Stimulated activated CD4-positive, alpha-beta T cell treated with anti-CD3 and anti-CD28 coated beads, Interleukin-12 subunit alpha, Interleukin-12 subunit beta, amount 100 ng/mL, for 48 hours (primary cell): ENCODE measurements at regions not wholly inside any gene's neighbourhood (a gene's known extent, or its start where the extent isn't known, plus 50 kb on each side); places are given as distances from the start of the nearest gene placed in this dataset.

Source experiments
- DNase-seq, 3 donors: peaks; one replicate each; pipeline ENCODE4 v3.0.0-alpha.2; 2020; ENCODE audit warnings: low read depth in 2 of 3, low spot score in 1 of 3

- DNase-seq: no peak
Observed at GRCh38 chrX:45711231-45711630, 510.6 kb upstream of the DIPK2B start.

GRCh38 chrX:45710081-45710801 lies 509.6 kb upstream of the DIPK2B start:
- peak; percentile 39 to 61 (median 50) for DNase-seq

- DNase-seq: no peak
Observed at GRCh38 chrX:45709381-45709780, 508.7 kb upstream of the DIPK2B start.

- no peak for DNase-seq
Observed at GRCh38 chrX:45699158-45699557, 498.5 kb upstream of the DIPK2B start.

DNA sequence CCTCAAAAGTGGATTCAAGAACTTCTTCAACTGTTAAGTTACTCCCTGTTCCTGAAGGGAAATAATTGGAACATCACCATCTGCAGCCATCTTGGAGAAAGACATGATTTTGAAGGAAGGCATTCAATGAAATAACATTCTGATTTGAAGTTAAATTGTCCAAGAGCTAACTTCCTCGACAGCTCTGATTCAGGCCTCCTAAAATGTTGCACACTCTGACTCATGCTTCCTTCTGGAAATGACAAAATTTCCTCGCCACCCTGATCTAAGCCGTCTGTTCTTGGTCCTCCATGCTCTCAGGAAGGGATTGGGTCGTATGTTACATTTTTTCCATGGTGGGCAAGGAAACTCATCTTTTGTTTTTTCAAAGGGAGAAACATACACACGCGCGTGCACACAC lies 496.9 kb upstream of the DIPK2B start:
- no peak for DNase-seq

DNA sequence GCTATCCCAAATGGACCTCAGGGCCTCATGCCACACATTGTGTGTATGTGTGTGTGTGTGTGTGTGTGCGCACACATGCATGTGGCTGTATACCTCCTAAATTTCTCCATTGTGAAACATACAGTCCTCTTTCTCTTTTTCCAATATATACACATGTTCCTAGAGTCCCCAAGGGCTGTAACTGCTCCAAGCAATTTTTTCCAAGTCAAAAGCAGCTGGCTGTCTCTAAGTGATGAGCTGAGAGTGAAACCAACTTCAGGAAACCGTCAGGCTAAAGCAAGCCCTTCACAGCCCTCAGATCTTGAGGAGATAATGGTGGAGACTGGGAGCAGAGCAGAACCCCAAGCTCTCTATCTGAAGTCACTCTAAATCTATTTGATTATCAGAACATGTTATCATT lies 496.1 kb upstream of the DIPK2B start:
- DNase-seq: no peak

DNA sequence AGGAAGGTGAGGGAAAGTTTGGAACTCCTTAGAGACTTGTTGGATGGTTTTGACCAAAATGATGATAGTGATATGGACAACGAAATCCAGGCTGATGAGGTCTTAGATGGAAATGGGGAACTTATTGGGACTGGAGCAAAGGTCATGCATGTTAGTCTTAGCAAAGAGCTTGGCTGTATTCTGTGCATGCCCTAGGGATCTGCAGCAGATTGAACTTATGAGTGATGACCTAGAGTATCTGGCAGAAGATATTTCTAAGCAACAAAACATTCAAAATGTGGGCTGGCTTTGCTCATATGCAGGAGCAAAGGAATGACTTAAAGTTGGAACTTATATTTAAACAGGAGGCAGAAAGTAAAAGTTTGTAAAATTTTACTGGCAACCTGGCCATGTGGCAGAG lies 489.3 kb upstream of the DIPK2B start:
- no peak for DNase-seq

DNA sequence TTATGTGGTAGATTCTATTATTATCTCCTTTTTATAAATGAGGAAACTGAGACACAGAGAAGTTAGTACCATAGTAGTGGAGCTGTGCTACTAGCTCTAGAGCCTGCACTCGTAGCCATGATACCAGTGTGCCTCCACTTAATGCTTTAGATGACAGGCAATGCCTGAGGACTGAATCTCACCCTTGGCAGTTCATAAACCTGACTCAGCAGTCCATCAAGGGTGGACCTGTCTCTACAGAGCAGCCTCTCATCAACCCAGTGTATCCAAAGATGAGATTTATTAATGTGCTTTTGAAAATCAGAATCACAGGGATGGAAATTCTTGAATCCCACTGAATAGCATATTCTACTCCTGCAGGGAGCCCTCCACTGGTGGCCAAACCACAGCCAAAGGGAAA lies 483.2 kb upstream of the DIPK2B start:
- no peak for DNase-seq

DNA sequence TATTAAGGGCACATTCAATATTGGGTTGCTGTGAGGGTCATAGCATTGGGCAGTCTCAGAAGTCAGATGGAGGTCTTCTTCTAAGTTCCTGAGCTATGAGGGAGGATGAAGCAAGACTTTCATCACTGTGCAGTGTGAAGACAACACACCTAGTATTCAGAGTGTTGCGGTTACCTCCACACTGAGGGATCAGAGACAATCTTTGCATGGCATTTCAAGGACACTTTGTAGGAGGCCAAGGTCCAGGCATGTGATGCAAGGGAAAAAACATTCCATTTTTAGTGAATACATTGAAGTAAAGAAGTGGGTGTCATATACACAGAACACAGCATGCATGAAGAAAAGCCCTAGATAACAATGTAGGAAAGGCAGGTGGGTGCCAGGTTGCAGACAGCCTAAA lies 481.2 kb upstream of the DIPK2B start:
- no peak for DNase-seq

DNA sequence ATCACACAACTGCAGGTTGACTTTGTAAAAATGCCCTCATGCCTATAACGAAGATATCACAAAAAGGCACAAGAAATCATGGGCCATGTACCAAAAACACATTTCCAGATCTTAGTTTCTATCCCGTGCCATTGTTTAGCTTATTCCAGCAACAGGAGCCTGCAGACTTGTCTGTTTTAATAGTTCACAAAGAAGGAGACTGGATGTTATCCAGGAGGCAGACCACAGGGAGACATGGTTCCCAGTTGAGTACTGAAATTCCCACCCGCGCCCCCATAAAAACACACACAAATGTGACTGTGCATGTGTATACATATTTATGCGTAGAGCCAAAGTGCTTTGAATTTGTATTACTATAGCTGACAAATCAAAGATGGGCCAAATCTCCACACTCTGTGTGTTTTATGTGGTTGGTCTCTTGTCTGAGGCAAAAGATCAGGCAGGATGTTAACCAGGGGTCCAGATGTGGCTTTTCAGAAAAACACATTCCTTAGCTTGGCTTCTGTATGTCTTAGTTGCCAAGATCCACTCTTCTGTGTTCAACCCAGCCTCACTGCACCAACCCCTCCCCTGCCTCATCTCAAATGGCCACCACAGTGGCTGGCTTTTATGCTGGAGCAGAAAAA lies 469.2 kb upstream of the DIPK2B start:
- no peak for DNase-seq

DNA sequence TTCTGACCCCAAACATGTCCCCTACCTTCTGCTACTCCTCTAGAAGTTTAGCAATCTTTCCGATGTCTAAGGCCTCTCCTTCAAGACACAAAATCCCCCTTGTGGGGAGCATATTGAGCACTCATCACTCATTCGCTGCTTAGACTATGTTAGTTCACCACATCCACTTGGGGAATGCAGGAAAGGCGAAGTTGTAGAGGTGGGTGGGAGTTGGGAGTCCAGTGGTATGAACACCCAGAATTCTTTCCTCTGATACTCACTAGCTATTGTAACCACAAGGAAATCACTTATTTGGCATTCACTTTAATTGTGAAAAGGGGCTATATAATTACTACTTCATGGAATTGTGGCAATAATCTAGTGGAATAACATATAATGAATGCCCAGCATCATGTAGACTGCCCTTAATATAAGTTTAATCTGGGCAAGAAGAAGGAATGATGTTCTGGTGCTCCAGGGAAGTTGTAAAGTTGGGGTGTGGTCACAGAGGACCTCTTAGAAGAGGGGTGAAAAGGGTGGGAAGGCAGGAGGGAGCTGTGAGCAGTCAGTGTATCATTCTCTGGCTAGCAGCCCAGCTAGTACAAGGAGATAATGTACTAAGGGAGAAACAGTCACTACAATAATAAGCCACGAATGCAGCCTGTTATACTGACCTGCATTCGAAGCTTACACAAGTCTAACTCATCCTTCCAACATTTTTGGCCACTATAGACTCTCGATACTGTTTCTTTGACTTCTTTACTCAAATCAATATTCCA lies 468.2 kb upstream of the DIPK2B start:
- DNase-seq: no peak

- no peak for DNase-seq
Observed at GRCh38 chrX:45667666-45668065, 467.0 kb upstream of the DIPK2B start.

GRCh38 chrX:45664727-45665290 lies 464.1 kb upstream of the DIPK2B start:
- DNase-seq: no peak

- no peak for DNase-seq
Observed at GRCh38 chrX:45660477-45660876, 459.8 kb upstream of the DIPK2B start.

GRCh38 chrX:45633419-45633818 lies 432.7 kb upstream of the DIPK2B start:
- no peak for DNase-seq

GRCh38 chrX:45632506-45632905 lies 431.8 kb upstream of the DIPK2B start:
- no peak for DNase-seq

DNA sequence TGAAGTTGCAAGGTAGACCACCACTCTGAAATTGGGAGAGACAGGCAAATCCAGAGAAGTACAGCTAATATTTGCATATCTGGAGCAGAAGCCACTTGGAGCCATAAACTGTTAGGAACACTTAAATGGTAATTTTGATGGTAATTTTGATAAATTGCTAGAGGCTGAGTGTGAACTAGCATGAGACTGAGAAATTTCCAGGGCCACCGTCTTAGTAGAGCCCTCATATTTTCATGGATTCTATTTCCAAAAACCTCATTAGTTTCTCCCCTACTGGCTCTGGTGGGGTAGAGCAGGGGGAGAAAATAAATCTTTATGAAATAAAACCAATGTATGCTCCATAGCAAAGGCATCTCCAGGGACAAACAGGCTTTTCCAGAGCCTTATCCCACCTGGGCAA lies 429.4 kb upstream of the DIPK2B start:
- no peak for DNase-seq

GRCh38 chrX:45628041-45628440 lies 427.4 kb upstream of the DIPK2B start:
- DNase-seq: no peak

GRCh38 chrX:45623266-45623665 lies 422.6 kb upstream of the DIPK2B start:
- DNase-seq: no peak

DNA sequence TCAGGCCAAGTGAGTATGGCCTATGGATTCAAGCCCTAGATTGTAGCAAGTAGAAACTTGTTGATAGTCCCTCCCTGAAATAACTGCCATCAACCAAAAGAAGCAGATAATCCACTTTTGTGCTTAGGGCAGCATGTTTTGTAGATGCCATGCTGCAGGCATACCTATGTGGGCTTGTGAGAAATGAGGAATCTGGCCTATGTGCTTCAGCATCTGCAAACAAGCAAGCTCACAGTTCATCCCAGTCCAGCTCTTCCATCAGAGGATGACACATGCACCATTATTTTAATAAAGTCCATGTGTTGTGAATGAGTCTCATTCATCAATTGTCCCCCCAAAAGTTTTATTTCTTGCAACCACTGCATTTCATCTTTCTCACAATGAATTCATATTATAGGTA lies 421.9 kb upstream of the DIPK2B start:
- no peak for DNase-seq

DNA sequence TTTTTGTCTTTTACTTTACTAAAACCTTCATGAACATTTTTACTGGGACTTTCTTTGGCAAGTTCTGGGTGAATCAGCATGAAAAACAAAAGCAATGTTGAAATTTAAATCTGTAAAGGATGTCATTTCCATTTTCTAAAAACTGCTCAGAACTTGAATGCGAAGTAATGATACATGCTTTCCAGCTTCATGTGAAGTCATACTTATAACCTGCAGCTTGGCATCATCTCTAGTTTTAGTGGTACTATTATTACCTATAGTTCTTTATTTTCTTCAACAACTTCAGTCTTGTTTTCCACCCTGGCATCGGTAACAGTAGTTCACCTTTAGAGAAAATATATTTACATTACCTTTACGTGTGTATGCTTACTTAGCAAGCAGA lies 421.4 kb upstream of the DIPK2B start:
- no peak for DNase-seq
